Duodenal mucosa (tissue), 2 donors: ENCODE measurements at regions not wholly inside any gene's neighbourhood (a gene's known extent, or its start where the extent isn't known, plus 50 kb on each side); places are given as distances from the start of the nearest gene placed in this dataset.

Experiments
- H3K27ac ChIP-seq: one replicate; pipeline ENCODE4 v1.7.0; 2013; ENCODE audit warnings: low read depth, low read length
- H3K27me3 ChIP-seq, 2 donors: one replicate each; pipeline ENCODE4 v1.7.0; 2013; ENCODE audit warnings: low read length in 2 of 2, control low read depth in 1 of 2; ENCODE audit not compliant: insufficient read depth in 2 of 2, control insufficient read depth in 1 of 2
- H3K36me3 ChIP-seq, 2 donors: one replicate each; pipeline ENCODE4 v1.7.0; 2013; ENCODE audit warnings: low read length in 2 of 2, control low read depth in 1 of 2; ENCODE audit not compliant: insufficient read depth in 2 of 2, control insufficient read depth in 1 of 2
- H3K4me1 ChIP-seq, 2 donors: one replicate each; pipeline ENCODE4 v1.7.0; 2013; ENCODE audit warnings: low read length in 2 of 2, control low read depth in 1 of 2; ENCODE audit not compliant: insufficient read depth in 2 of 2, control insufficient read depth in 1 of 2
- H3K4me3 ChIP-seq, 2 donors: one replicate each; pipeline ENCODE4 v1.7.0; 2013; ENCODE audit warnings: low read length in 2 of 2, low read depth in 1 of 2
- H3K9ac ChIP-seq, 2 donors: one replicate each; pipeline ENCODE4 v1.7.0; 2013; ENCODE audit warnings: low read length in 2 of 2, low read depth in 1 of 2
- H3K9me3 ChIP-seq, 2 donors: one replicate each; pipeline ENCODE4 v1.7.0; 2013; ENCODE audit warnings: low read length in 2 of 2, control low read depth in 1 of 2; ENCODE audit not compliant: control insufficient read depth in 1 of 2

GRCh38 chr2:4475618-4476017 is 772.2 kb downstream of the DCDC2C start:
- Histone ChIP-seq H3K9me3 (peaks cover 14 to 39% of the 10 kb centered on the region in 2 donors), H3K4me3 (no peak overlapping the region), H3K27me3 (no peaks in the 10 kb centered on the region), H3K4me1 (no peaks in the 10 kb centered on the region), H3K36me3 (no peaks in the 10 kb centered on the region), H3K27ac (no peak overlapping the region), H3K9ac (no peak overlapping the region)

DNA sequence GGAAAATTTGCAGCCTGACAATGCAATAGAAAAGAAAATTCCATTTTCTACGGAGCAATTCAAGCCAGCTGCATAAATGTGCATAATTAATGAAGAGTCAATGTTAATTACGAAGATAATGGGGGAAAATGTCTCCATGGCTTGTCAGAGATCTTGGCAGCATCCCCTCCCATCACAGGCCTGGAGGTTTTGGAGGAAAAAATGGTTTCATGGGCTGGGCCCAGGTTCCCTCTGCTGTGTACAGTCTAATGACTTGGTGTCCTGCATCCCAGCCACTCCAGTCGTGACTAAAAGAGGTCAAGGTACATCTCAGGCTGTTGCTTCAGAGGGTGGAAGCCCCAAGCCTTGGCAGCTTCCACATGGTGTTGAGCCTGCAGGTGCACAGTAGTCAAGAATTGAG is 779.7 kb downstream of the DCDC2C start:
- no peaks in the 10 kb centered on the region for H3K36me3 ChIP-seq
- H3K9ac ChIP-seq = no peak overlapping the region
- H3K27ac ChIP-seq = no peak overlapping the region
- H3K27me3 ChIP-seq = no peaks in the 10 kb centered on the region
- peaks cover 5 to 11% of the 10 kb centered on the region in 2 donors for H3K9me3 ChIP-seq
- H3K4me1 ChIP-seq = no peaks in the 10 kb centered on the region
- no peak overlapping the region for H3K4me3 ChIP-seq

DNA sequence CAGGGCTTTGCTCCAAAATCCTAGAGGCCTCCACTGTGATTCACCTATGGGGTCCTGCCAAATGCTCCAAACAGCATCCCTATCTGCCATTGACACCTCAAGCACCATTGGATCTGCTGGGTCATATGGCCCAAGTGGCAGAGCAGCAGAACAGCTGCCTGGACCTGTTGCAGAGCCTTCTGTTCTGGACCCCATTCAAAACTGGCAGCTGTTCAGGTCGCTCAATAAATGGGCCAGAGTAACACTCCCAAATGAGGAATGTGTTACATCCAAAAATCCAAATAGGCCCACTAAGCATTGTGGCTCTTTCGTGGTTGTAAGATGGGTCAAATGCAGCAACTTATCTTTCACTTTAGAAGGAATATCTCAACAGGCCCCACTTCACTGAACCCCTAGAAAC is 783.6 kb downstream of the DCDC2C start:
- Histone ChIP-seq H3K27ac (no peak overlapping the region), H3K9ac (no peak overlapping the region), H3K36me3 (no peaks in the 10 kb centered on the region), H3K9me3 (peaks cover 6 to 7% of the 10 kb centered on the region in 2 donors), H3K4me1 (no peaks in the 10 kb centered on the region), H3K27me3 (no peaks in the 10 kb centered on the region), H3K4me3 (no peak overlapping the region)

DNA sequence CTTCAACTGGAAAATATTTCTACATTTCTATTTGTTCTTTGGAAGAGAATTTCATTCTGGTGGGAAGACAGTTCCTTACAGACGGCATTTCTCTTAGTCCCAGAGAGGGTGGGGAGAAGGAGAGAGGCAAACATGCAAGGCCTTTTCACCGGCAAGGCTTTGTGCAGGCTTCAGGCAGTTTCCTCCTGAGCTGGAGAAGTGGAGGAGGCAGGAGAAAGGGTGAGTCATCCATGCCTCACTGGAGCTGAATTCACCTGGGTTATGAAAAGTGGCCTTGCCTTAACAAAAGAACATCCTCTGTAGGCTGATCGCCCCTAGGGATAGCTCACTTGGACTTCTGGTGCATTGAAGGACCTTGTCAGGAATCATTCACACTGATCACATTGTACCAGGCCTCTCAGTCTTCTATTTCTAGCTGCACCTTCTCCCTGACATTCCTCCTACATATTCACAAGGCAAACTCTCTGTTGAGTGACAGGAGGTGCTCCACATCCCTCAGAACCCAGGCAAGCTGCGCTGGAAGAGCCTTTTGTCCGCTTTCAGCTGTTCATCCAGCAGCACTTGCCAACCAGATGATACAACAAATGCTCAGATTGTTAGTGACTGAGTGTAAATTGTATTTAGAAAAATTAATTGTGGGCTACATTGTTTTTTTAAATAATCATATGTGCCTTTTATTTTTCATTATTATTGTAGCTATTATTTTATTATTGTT is 796.1 kb downstream of the DCDC2C start:
- Histone ChIP-seq H3K4me1 (no peaks in the 10 kb centered on the region), H3K36me3 (no peaks in the 10 kb centered on the region), H3K4me3 (no peak overlapping the region), H3K9ac (no peak overlapping the region), H3K9me3 (peaks cover 9 to 21% of the 10 kb centered on the region in 2 donors), H3K27ac (no peak overlapping the region), H3K27me3 (no peaks in the 10 kb centered on the region)

DNA sequence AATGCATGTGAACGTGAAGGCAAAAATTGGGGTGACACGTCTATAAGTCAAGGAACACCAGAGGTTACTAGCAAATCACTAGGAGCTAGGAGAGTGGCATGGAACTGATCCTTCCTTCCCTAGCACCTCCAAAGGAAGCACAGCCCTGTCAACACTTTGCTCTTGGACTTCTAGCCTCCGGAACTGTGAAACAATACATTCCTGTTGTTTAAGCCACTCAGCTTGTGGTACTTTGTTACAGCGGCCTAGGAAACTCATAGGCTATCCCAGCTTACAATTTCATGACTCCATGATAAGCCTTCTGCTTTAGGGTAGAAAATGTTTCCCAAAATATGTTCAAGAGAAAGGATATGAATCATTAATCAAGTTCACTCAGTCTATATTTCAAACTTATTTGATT is 798.1 kb downstream of the DCDC2C start:
- H3K4me3 ChIP-seq = no peak overlapping the region
- H3K9me3 ChIP-seq = peaks cover 8 to 19% of the 10 kb centered on the region in 2 donors
- no peak overlapping the region for H3K9ac ChIP-seq
- no peaks in the 10 kb centered on the region for H3K4me1 ChIP-seq
- H3K36me3 ChIP-seq = no peaks in the 10 kb centered on the region
- no peak overlapping the region for H3K27ac ChIP-seq
- H3K27me3 ChIP-seq = no peaks in the 10 kb centered on the region

- Histone ChIP-seq H3K9me3 (peaks cover 8 to 19% of the 10 kb centered on the region in 2 donors), H3K4me1 (no peaks in the 10 kb centered on the region), H3K4me3 (no peak overlapping the region), H3K27ac (no peak overlapping the region), H3K27me3 (no peaks in the 10 kb centered on the region), H3K36me3 (no peaks in the 10 kb centered on the region), H3K9ac (no peak overlapping the region)
These were observed 799.0 kb downstream of the DCDC2C start for GRCh38 chr2:4502230-4502843.

GRCh38 chr2:4507661-4508060 is 804.3 kb downstream of the DCDC2C start:
- Histone ChIP-seq H3K27ac (no peak overlapping the region), H3K9ac (no peak overlapping the region), H3K4me3 (no peak overlapping the region), H3K4me1 (no peaks in the 10 kb centered on the region), H3K9me3 (peaks cover 9 to 13% of the 10 kb centered on the region in 2 donors), H3K36me3 (no peaks in the 10 kb centered on the region), H3K27me3 (no peaks in the 10 kb centered on the region)

- H3K36me3 ChIP-seq = no peaks in the 10 kb centered on the region
- H3K27me3 ChIP-seq = no peaks in the 10 kb centered on the region
- H3K4me1 ChIP-seq = no peaks in the 10 kb centered on the region
- no peak overlapping the region for H3K4me3 ChIP-seq
- H3K27ac ChIP-seq = no peak overlapping the region
- H3K9me3 ChIP-seq = peaks cover 11 to 14% of the 10 kb centered on the region in 2 donors
- H3K9ac ChIP-seq = no peak overlapping the region
These were observed 812.7 kb downstream of the DCDC2C start for GRCh38 chr2:4515871-4516761.

- Histone ChIP-seq H3K36me3 (no peaks in the 10 kb centered on the region), H3K4me1 (no peaks in the 10 kb centered on the region), H3K4me3 (no peak overlapping the region), H3K9ac (no peak overlapping the region), H3K9me3 (peaks cover 17 to 18% of the 10 kb centered on the region in 2 donors), H3K27me3 (no peaks in the 10 kb centered on the region), H3K27ac (no peak overlapping the region)
These were observed 815.2 kb downstream of the DCDC2C start for GRCh38 chr2:4518596-4518995.
